Adrenal gland (tissue), 9 donors: ENCODE measurements at regions not wholly inside any gene's neighbourhood (a gene's known extent, or its start where the extent isn't known, plus 50 kb on each side); places are given as distances from the start of the nearest gene placed in this dataset.
A peak's percentile ranks its signal among the peaks of the same experiment; 100 is the strongest.

ENCODE experiments used
- DNase-seq, 7 donors: peaks; one replicate each; pipeline ENCODE4 v3.0.0-alpha.2; 2019 to 2020
- H3K27ac ChIP-seq, 5 donors: fragments of 200-600 bp; sonication (generic) in 4 of 5; 1 replicate in 3 of 5; 2 replicates in 2 of 5; pipeline versions ENCODE4 v1.5.1 to v1.8.0; 2016 to 2020; ENCODE audit warnings: mild to moderate bottlenecking in 1 of 5
- H3K27me3 ChIP-seq: fragments of 200-600 bp; 2 replicates; pipeline ENCODE4 v1.8.0; 2021
- H3K36me3 ChIP-seq, 2 donors: fragments of 200-600 bp; replicated peaks in 1 of 2; 1 replicate in 1 of 2; 2 replicates in 1 of 2; pipeline versions ENCODE4 v1.5.1 to v1.8.0; 2018 to 2022
- H3K4me1 ChIP-seq, 2 donors: fragments of 200-600 bp; replicated peaks in 1 of 2; 1 replicate in 1 of 2; 2 replicates in 1 of 2; pipeline versions ENCODE4 v1.5.1 to v1.8.0; 2018 to 2021
- H3K4me3 ChIP-seq, 4 donors: fragments of 200-600 bp; sonication (generic) in 3 of 4; one replicate each; pipeline ENCODE4 v1.5.1; 2016 to 2018
- H3K9me3 ChIP-seq, 3 donors: fragments of 200-600 bp; sonication (generic) in 1 of 3; replicated peaks in 1 of 3; 1 replicate in 2 of 3; 2 replicates in 1 of 3; pipeline versions ENCODE4 v1.5.1 to v1.8.0; 2016 to 2021
- POLR2A ChIP-seq, 2 donors: fragments of 450-650 bp; IDR thresholded peaks; one replicate each; pipeline ENCODE4 v1.6.1; 2017; ENCODE audit warnings: antibody characterized with exemption in 2 of 2, mild to moderate bottlenecking in 2 of 2, moderate library complexity in 1 of 2
- WGBS, 4 donors: extraction: QIAGEN DNeasy Blood & Tissue Kit in 2 of 4; methylation state at CpG; one replicate each; pipeline versions ENCODE4 v1.1.5 to v1.1.7; 2013 to 2017; 5-methylcytosine and 5-hydroxymethylcytosine counted together
- intact Hi-C, 2 donors: fragments of 100-400 bp; cut with DNase I; formaldehyde crosslinking; loops; one replicate each; pipeline versions ENCODE4 v1.14.1 to v1.15.0; 2022 to 2023
- TF ChIP-seq, protein P1 (sequence below), 6 experiments: fragments of 450-650 bp in 4 of 6; fragments of 200-600 bp in 2 of 6; sonication (generic) in 1 of 6; IDR thresholded peaks; 1 replicate in 5 of 6; 2 replicates in 1 of 6; pipeline versions ENCODE4 v1.5.1 to v1.8.0; 2016 to 2021; ENCODE audit warnings: antibody characterized with exemption in 6 of 6, mild to moderate bottlenecking in 2 of 6, moderate library complexity in 1 of 6
- donor health status: healthy with polysubstance abuse.
- donor health status: Bipolar disorder and iron deficiency.
- donor health status: DM: yes; HTN: yes; CAD: no.
- donor health status: DM: no; HTN: no; CAD: no.
- donor health status: DM: no; HTN: no; CAD: no.

GRCh38 chr13:57846600-57847173, 215.1 kb downstream of the PCDH17 start:
- no peak for DNase-seq
- WGBS, 4 donors: 84 to 89% (median 87%) methylated on average over 4 of the region's 4 CpGs
- intact Hi-C loops: no loop called here

DNA sequence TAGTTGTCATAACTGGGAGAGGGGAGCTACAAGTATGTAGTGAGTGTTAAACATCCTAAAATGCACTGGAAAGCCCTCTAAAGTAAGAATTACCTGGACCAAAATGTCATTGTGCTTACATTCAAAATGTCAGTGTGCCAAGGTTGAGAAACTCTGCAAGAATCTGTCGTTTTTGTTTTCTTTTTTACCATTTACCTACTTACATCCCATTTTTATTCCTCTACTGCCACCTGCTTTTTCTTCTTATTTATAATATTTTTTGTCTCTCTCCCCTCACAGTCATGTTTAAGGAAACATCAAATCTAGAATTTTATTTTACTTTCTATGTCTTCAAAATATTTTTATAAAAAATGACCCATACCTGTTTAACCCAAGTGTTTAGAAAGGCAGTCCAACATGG, 226.4 kb downstream of the PCDH17 start:
- no peaks in the 10 kb centered on the region for H3K36me3 ChIP-seq
- no peak overlapping the region for H3K27ac ChIP-seq
- DNase-seq: no peak
- H3K27me3 ChIP-seq: no peaks in the 10 kb centered on the region
- intact Hi-C loops: loop anchor here in 1 of 2 donors (10.0 kb wide), 1 partner anchor 223 kb away; the partner anchor contains the start of gene PCDH17
- H3K9me3 ChIP-seq: no peaks in the 10 kb centered on the region
- no peaks in the 10 kb centered on the region for H3K4me1 ChIP-seq
- H3K4me3 ChIP-seq: no peak overlapping the region
- WGBS, 4 donors: 6 to 12% (median 7%) methylated on average over 1 of the region's 1 CpG
- TF ChIP-seq, protein P1, sequence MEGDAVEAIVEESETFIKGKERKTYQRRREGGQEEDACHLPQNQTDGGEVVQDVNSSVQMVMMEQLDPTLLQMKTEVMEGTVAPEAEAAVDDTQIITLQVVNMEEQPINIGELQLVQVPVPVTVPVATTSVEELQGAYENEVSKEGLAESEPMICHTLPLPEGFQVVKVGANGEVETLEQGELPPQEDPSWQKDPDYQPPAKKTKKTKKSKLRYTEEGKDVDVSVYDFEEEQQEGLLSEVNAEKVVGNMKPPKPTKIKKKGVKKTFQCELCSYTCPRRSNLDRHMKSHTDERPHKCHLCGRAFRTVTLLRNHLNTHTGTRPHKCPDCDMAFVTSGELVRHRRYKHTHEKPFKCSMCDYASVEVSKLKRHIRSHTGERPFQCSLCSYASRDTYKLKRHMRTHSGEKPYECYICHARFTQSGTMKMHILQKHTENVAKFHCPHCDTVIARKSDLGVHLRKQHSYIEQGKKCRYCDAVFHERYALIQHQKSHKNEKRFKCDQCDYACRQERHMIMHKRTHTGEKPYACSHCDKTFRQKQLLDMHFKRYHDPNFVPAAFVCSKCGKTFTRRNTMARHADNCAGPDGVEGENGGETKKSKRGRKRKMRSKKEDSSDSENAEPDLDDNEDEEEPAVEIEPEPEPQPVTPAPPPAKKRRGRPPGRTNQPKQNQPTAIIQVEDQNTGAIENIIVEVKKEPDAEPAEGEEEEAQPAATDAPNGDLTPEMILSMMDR (IDR thresholded peaks at IDR 0.05): peak in 4 of 6 experiments; percentile 3 to 41 (median 30)
- no peak for TF ChIP-seq POLR2A (IDR thresholded peaks at IDR 0.05)

More at GRCh38 chr13:57846600-57847173, 215.1 kb downstream of the PCDH17 start:
- Histone ChIP-seq H3K27ac (no peak overlapping the region), H3K36me3 (no peaks in the 10 kb centered on the region), H3K27me3 (no peaks in the 10 kb centered on the region), H3K9me3 (no peaks in the 10 kb centered on the region), H3K4me1 (no peaks in the 10 kb centered on the region), H3K4me3 (no peak overlapping the region)
- TF ChIP-seq POLR2A (IDR thresholded peaks at IDR 0.05): no peak
- TF ChIP-seq, protein P1 (IDR thresholded peaks at IDR 0.05): no peak

DNA sequence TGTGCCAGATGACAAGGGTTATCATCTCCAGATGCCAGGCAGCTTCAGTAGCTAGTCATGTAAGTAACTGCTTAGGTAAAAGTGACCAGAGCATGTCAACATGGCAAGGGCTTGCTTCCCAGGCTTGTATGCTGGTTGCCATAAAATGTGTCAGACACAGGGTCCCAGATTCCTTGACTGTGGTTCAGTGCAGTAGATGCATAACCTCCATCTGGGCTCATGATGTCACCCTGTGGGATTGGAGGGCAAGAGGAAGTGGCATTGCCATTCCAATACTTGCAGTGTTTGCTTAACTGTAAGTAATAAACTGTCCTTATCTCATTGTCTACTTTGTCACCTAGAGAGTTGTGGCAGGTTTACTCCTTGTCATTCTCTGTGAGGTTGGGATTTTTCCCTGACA, 226.8 kb downstream of the PCDH17 start:
- Histone ChIP-seq H3K9me3 (no peaks in the 10 kb centered on the region), H3K4me3 (no peak overlapping the region), H3K4me1 (no peaks in the 10 kb centered on the region), H3K27ac (no peak overlapping the region), H3K27me3 (no peaks in the 10 kb centered on the region), H3K36me3 (no peaks in the 10 kb centered on the region)
- TF ChIP-seq POLR2A (IDR thresholded peaks at IDR 0.05): no peak
- TF ChIP-seq, protein P1 (IDR thresholded peaks at IDR 0.05): no peak
- DNase-seq: no peak
- intact Hi-C loops: loop anchor here in 1 of 2 donors (10.0 kb wide), 1 partner anchor 224 kb away; the partner anchor contains the start of gene PCDH17

GRCh38 chr13:57862879-57863278, 231.3 kb downstream of the PCDH17 start:
- no peaks in the 10 kb centered on the region for H3K36me3 ChIP-seq
- intact Hi-C loops: no loop called here
- no peak overlapping the region for H3K4me3 ChIP-seq
- no peaks in the 10 kb centered on the region for H3K27me3 ChIP-seq
- no peak for DNase-seq
- no peak overlapping the region for H3K27ac ChIP-seq
- 55 to 81% (median 66%) methylated on average over 1 of the region's 1 CpG for WGBS, 4 donors
- no peak for TF ChIP-seq POLR2A (IDR thresholded peaks at IDR 0.05)
- TF ChIP-seq, protein P1 (IDR thresholded peaks at IDR 0.05): no peak
- H3K9me3 ChIP-seq: no peaks in the 10 kb centered on the region
- H3K4me1 ChIP-seq: no peaks in the 10 kb centered on the region
